K562 (cell line): ENCODE measurements at regions not wholly inside any gene's neighbourhood (a gene's known extent, or its start where the extent isn't known, plus 50 kb on each side); places are given as distances from the start of the nearest gene placed in this dataset.

Experiments used
- MGA ChIP-seq: fragments of 450-650 bp; IDR thresholded peaks from 2 replicates; pipeline ENCODE4 v1.6.1; 2016; ENCODE audit warnings: mild to moderate bottlenecking, moderate library complexity

- TF ChIP-seq MGA: no peak
- TF ChIP-seq, all 486 proteins: peak for 0
These were observed 72.7 kb upstream of the UBE2E3 start (continued) for GRCh38 chr2:180907731-180908130.
